WERI-Rb-1 (cell line): ENCODE measurements at regions not wholly inside any gene's neighbourhood (a gene's known extent, or its start where the extent isn't known, plus 50 kb on each side); places are given as distances from the start of the nearest gene placed in this dataset.

Source experiments
- DNase-seq: peaks from one replicate; pipeline ENCODE4 v3.0.0-alpha.2; 2020
- H3K27ac ChIP-seq: fragments of 250-450 bp; sonication (Bioruptor Pico); 2 replicates; pipeline ENCODE4 v1.5.1; 2020; ENCODE audit warnings: mild to moderate bottlenecking, moderate library complexity
- H3K27me3 ChIP-seq: fragments of 250-450 bp; sonication (Bioruptor Pico); 2 replicates; pipeline ENCODE4 v1.5.1; 2021; ENCODE audit warnings: mild to moderate bottlenecking, low read depth, moderate library complexity; ENCODE audit not compliant: insufficient read depth, severe bottlenecking
- H3K36me3 ChIP-seq: fragments of 250-450 bp; sonication (Bioruptor Pico); 2 replicates; pipeline ENCODE4 v1.5.1; 2020; ENCODE audit warnings: mild to moderate bottlenecking, moderate library complexity
- H3K4me3 ChIP-seq: 2 replicates; pipeline ENCODE4 v1.5.1; 2011; ENCODE audit warnings: low read depth, mild to moderate bottlenecking, control low read depth, low read length
- H3K9me3 ChIP-seq: fragments of 250-450 bp; sonication (Bioruptor Pico); 2 replicates; pipeline ENCODE4 v1.5.1; 2021; ENCODE audit warnings: mild to moderate bottlenecking, moderate library complexity; ENCODE audit not compliant: severe bottlenecking
- CTCF ChIP-seq: IDR thresholded peaks from 2 replicates; pipeline ENCODE4 v1.5.1; 2011; ENCODE audit warnings: low read depth, mild to moderate bottlenecking, control low read depth, inconsistent platforms, low read length

GRCh38 chr10:128873411-128874054, 593.5 kb upstream of the MGMT start:
- no peaks in the 10 kb centered on the region for H3K36me3 ChIP-seq

GRCh38 chr10:128874331-128874730, 592.7 kb upstream of the MGMT start:
- DNase-seq, result no peak
- no peak overlapping the region for H3K4me3 ChIP-seq
- TF ChIP-seq CTCF, result no peak
- no peaks in the 10 kb centered on the region for H3K36me3 ChIP-seq
- no peaks in the 10 kb centered on the region for H3K9me3 ChIP-seq
- peaks cover 12% of the 10 kb centered on the region for H3K27me3 ChIP-seq
- H3K27ac ChIP-seq, result no peak overlapping the region

More at GRCh38 chr10:128873411-128874054, 593.5 kb upstream of the MGMT start:
- Histone ChIP-seq H3K27ac (no peak overlapping the region), H3K4me3 (no peak overlapping the region), H3K9me3 (no peaks in the 10 kb centered on the region), H3K27me3 (peaks cover 8% of the 10 kb centered on the region)
- DNase-seq, result no peak
- no peak for TF ChIP-seq CTCF

GRCh38 chr10:128875030-128875744, 591.9 kb upstream of the MGMT start:
- H3K9me3 ChIP-seq, result no peaks in the 10 kb centered on the region
- TF ChIP-seq CTCF, result no peak
- no peak overlapping the region for H3K27ac ChIP-seq
- peaks cover 12% of the 10 kb centered on the region for H3K27me3 ChIP-seq
- DNase-seq, result no peak
- H3K4me3 ChIP-seq, result no peak overlapping the region
- H3K36me3 ChIP-seq, result no peaks in the 10 kb centered on the region

- peaks cover 12% of the 10 kb centered on the region for H3K27me3 ChIP-seq
- no peaks in the 10 kb centered on the region for H3K36me3 ChIP-seq
- H3K4me3 ChIP-seq, result no peak overlapping the region
- H3K27ac ChIP-seq, result no peak overlapping the region
- no peak for TF ChIP-seq CTCF
- DNase-seq, result no peak
- no peaks in the 10 kb centered on the region for H3K9me3 ChIP-seq
These were observed 590.9 kb upstream of the MGMT start for GRCh38 chr10:128875956-128876736.

- H3K27me3 ChIP-seq, result peaks cover 20% of the 10 kb centered on the region
- H3K36me3 ChIP-seq, result no peaks in the 10 kb centered on the region
- no peak for DNase-seq
- H3K4me3 ChIP-seq, result no peak overlapping the region
- H3K27ac ChIP-seq, result no peak overlapping the region
- H3K9me3 ChIP-seq, result no peaks in the 10 kb centered on the region
- no peak for TF ChIP-seq CTCF
These were observed 589.9 kb upstream of the MGMT start for GRCh38 chr10:128877141-128877540.
